Fibroblast of skin of left quadriceps (primary cell): ENCODE measurements at regions not wholly inside any gene's neighbourhood (a gene's known extent, or its start where the extent isn't known, plus 50 kb on each side); places are given as distances from the start of the nearest gene placed in this dataset.
A peak's percentile ranks its signal among the peaks of the same experiment; 100 is the strongest.

Experiments
- DNase-seq, 2 experiments: peaks; one replicate each; pipeline ENCODE4 v3.0.0-alpha.2; 2013; ENCODE audit warnings: low read depth in 2 of 2

GRCh38 chr9:107883496-107884124 lies 394.0 kb upstream of the KLF4 start:
- DNase-seq: no peak

- DNase-seq: no peak
Observed at GRCh38 chr9:107881626-107882300, 392.2 kb upstream of the KLF4 start.

- DNase-seq: no peak
Observed at GRCh38 chr9:107878462-107878861, 388.9 kb upstream of the KLF4 start.

GRCh38 chr9:107875571-107875980 lies 386.0 kb upstream of the KLF4 start:
- DNase-seq: no peak

GRCh38 chr9:107874591-107875369 lies 385.2 kb upstream of the KLF4 start:
- no peak for DNase-seq

GRCh38 chr9:107874137-107874536 lies 384.6 kb upstream of the KLF4 start:
- no peak for DNase-seq

GRCh38 chr9:107872457-107873192 lies 383.1 kb upstream of the KLF4 start:
- DNase-seq: no peak

GRCh38 chr9:107870927-107871680 lies 381.5 kb upstream of the KLF4 start:
- DNase-seq: no peak

GRCh38 chr9:107870221-107870620 lies 380.7 kb upstream of the KLF4 start:
- DNase-seq: no peak

GRCh38 chr9:107869111-107869510 lies 379.5 kb upstream of the KLF4 start:
- DNase-seq: no peak

- no peak for DNase-seq
Observed at GRCh38 chr9:107868186-107868585, 378.6 kb upstream of the KLF4 start.

GRCh38 chr9:107867738-107868137 lies 378.2 kb upstream of the KLF4 start:
- no peak for DNase-seq

- peak in 1 of 2 experiments; percentile 22 for DNase-seq
Observed at GRCh38 chr9:107866711-107867311, 377.2 kb upstream of the KLF4 start.

- no peak for DNase-seq
Observed at GRCh38 chr9:107863396-107863795, 373.8 kb upstream of the KLF4 start.

- DNase-seq: no peak
Observed at GRCh38 chr9:107862881-107863280, 373.3 kb upstream of the KLF4 start.

GRCh38 chr9:107862323-107862722 lies 372.8 kb upstream of the KLF4 start:
- no peak for DNase-seq

GRCh38 chr9:107861075-107861474 lies 371.5 kb upstream of the KLF4 start:
- DNase-seq: no peak

- no peak for DNase-seq
Observed at GRCh38 chr9:107858260-107858659, 368.7 kb upstream of the KLF4 start.

GRCh38 chr9:107856633-107857032 lies 367.1 kb upstream of the KLF4 start:
- no peak for DNase-seq

GRCh38 chr9:107855164-107855563 lies 365.6 kb upstream of the KLF4 start:
- DNase-seq: no peak

- no peak for DNase-seq
Observed at GRCh38 chr9:107853461-107853860, 363.9 kb upstream of the KLF4 start.
